T-helper 1 cell (primary cell): ENCODE measurements at regions not wholly inside any gene's neighbourhood (a gene's known extent, or its start where the extent isn't known, plus 50 kb on each side); places are given as distances from the start of the nearest gene placed in this dataset.
"Not testable (repeated sequence)": the region's sequence is repeated elsewhere in the genome, so short reads cannot be mapped to it uniquely, and the experiment has no call there.

Experiments used
- DNase-seq, 5 donors: peaks; one replicate each; pipeline ENCODE4 v3.0.0-alpha.2; 2012 to 2020

DNA sequence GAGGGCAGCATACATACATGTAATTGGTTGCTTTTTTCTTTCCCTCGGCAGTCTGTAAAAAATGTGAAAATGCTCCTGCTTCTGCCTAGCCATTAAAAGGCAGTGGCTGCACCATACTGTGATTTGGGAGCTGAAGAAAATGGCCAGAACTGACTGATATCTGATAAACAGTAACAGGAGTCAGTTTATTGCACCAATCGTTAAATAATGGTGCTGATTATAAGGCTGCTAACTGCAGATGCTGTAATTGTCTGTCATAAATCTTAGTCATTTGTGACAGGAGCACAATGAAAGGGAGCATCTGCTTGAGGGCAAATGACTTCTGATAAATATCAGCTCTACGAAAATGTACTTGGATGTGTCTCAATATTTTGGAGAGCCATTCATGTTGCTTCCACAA is 263.1 kb upstream of the DNAJC19 start:
- DNase-seq: no peak

DNA sequence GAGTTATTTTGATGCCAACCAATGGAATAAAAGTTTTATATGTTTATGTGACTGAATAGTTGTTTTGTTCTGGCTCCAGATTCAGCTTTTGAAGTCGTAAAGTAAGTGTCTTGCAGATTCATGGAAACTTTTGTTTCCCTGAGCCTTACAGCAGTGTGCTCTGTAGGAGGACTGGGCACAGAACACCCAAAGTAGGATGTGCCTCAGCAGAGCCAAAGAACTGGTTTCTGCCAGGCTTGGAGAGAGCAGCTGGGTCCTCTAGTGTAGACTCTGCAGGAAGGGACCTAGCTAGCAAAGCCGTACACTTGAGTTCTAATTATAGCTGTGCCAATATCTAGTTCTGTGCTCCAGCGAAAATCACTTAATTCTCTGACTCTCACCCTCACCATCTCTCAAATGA is 261.2 kb upstream of the DNAJC19 start:
- no peak for DNase-seq

DNA sequence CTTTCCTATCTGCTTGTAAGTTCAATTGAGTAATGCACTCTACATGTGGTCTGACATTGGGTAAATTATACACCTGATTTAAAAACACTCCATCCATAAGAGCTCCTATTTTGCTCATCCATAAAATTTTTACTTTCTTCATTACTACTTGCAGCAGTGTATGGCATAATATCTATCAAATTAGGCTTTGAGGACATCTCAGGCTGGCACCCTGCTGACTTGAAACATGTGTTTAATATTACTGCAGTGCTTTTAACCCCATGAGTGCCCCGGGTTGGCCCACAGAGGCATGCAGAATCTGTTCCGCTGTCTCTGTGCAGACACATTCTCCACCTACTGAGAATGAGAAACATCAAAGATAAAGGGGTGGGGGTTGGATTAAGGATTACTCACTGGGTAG is 249.9 kb upstream of the DNAJC19 start:
- no peak for DNase-seq

DNA sequence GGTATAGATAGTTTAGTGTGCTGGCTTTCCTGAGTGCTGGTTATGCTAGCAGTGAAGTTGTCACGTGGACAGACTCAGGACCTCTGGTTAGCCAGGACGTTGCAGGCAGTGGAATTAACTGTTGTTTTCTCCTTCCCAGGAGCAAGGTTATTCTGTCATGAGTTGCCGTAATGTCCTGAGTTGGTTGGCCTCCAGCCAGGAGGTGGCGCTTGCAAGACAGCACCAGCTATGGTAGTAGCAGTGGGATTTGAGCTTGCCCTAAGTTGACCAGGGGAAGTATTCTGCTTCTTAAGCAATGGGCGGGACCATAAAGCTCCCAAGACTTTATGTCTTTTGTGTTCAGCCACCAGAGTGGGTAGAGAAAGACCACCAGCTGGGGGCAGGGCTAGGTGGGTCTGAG is 240.7 kb upstream of the DNAJC19 start:
- no peak for DNase-seq

DNA sequence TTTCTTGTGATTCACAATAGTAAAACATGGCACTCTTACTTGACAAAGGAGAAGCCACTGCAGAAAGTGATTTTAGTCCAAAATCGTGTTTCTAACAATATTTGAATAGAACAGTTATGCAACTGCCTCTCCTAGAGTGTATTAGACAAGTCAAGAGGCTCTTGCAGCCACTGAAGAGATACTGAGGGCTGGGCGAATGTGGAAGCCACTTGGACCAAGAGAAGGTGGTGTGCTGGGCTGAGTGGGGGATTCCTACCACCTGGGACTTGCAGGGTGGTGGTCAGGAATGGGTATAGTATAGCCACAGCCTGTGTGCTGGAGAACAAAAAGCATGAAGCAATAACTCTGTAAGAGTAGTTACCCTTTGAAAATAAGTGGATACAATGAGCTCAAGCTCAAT is 223.8 kb upstream of the DNAJC19 start:
- DNase-seq: no peak

DNA sequence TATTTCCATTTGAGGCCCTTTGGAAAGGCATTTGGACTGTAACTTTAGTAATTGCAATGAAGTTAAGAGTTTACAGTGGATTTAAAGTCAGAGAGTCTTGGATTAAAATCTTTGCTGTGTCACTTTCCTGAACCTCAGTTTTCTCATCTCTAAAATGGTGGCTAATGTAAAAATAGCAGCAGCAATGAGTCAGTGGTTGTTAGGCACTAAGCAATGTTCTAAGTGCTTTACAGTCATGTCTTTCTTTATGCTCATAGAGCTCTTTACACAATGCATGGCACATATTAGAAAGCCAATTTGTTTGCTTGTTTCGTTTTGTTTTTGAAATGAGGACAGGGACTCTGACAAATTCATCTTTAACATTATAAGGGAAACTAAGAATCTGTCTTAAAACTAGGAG is 222.7 kb upstream of the DNAJC19 start:
- DNase-seq: no peak

DNA sequence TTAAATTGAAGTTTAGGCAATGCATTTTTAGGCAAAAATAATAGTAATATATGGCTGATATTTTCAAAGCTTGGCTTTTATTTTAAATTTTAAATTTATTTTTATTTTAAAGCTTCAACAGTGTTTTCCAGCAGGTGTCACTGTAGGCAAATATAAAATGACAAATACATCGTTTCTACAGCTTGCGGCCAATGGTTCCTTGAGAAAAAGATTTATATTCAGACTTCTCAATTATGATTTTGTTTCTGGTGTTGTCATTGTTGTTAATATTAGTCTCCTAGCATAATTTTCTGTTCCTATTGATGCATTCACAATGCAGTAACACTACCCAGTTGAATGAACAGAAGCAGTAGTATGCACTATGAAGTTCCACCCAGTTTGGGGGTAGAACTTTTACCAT is 220.7 kb upstream of the DNAJC19 start:
- no peak for DNase-seq

DNA sequence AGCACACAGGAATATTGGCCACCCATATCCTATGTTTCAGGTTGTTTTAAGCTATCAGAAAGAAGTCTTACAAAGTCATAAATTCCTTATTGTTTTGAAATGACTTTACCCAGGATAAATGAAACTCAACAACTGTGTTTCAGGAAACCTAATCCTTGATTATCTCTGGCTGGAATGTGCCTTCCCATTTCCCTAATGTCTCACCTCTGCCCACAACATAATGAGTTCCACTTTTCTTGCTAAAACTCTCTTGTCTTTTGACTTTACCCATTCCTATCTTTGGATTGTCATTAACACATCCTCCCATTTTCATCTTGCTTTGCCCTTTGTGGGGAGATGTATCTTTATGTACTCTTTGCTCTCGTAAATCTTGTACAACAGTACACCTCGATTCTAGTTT is 200.0 kb upstream of the DNAJC19 start:
- no peak for DNase-seq

DNA sequence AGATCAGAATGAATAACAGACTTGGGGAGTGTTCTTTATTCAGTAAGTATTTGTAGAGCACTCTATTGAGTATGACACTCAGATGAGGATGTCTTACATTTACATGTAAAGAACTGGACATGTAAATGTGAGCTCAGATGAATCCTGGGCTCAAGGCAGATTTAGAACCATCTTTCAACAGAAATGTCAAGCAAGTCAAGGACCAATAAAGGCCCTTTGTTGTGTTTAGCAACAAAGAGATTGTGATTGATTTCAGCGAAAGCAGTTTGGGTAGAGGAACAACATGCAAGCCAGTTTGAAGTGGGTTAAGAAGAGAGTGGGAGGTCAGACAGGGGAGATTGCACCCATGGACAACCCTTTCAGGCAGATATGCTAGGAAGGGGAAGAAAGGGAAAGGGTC is 194.2 kb upstream of the DNAJC19 start:
- no peak for DNase-seq

DNA sequence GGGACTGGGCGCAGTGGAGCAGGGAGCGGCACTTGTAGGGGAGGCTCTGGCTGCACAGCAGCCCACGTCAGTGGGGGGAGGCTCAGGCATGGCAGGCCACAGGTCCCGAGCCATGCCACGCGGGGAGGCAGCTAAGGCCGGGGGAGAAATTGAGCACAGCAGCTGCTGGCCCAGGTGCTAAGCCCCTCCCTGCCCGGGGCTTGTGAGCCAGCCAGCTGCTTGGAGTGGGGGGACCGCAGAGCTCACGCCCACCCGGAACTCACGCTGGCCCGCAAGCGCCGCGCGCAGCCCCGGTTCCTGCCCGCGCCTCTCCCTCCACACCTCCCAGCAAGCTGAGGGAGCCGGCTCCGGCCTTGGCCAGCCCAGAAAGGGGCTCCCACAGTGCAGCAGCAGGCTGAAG is 193.5 kb upstream of the DNAJC19 start:
- not testable (repeated sequence) for DNase-seq

DNA sequence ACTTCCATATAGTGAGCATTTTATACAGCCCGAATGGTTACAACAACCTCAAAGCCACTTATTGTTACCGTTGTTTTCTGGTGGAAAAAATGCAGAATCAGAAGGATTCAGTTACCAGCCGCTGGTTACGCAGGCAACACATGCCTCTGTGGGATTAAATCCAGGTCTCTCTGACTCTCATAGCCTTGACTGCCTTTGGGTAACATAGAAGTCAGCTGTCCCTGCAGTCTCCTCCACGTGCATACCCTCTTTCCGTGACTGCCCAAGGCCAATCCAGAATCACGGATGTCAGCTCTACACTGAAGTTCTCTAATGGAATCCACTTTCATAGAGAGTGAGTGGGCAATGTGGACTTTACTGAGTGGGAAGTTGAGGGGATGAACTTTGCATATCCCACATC is 189.5 kb upstream of the DNAJC19 start:
- no peak for DNase-seq

DNA sequence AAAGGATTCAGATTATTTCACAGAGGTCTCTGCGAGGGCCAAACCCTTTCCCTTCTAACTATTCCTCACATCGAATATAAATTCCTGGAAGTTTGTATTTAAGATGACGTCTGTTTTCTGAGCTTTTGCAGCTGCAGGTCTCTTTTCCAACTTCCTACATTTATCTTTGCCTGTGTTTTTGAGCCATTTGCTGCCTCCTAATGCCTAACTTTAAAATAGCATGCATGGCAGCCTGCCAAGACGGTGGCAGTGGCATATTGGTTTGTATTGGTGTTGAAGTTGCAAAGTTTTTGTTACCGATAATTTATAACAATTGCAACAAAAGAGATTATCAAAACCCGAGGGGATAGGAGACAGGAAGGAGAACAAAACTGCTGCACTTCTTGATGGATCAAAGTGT is 187.1 kb upstream of the DNAJC19 start:
- peak in 1 of 5 donors; percentile 9 for DNase-seq

DNA sequence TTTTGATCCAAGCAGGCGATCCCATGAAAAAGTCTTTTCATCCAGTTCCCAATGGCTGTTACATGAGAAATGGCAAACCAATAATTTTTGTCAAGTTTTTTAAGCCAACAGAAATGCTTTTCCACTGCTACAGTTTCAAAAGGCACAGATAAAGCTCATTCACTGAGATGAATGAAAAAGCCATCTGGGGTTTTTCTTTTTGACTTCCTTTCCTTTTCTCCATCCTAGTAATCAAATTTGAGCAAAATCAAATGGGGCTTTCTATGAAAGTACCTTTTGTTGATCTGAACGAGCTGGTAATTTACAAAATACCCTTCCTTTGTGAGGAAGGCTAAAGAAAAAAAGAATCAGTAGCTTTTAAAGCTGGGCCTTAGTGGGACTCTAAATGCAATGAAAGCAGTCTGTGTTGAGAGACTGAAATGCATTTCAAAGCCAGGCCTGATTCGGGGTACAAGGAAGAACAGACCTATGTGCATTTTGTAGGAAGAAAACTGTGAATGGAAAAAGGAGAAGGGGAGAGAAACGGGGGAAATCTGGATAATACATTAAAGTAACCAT is 185.2 kb upstream of the DNAJC19 start:
- DNase-seq: no peak

DNA sequence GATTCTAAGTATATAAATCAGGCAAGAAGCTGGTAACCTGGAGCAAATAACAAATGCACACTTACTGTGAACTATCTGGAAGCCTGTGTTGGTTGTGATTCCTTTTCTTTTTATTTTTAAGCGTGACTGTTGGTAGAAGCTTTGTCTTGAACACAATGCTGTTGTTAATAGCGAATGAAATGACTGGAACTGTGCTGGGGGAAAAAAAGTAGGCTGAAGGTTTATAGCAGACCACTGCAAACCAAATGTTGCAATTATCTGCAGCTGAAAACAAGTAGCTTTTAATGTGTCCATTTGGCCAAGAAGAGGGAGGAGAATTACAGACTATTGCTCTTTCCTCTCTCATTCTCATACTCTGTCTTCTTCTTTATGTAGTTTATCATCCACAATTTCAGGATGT is 184.5 kb upstream of the DNAJC19 start:
- no peak for DNase-seq

DNA sequence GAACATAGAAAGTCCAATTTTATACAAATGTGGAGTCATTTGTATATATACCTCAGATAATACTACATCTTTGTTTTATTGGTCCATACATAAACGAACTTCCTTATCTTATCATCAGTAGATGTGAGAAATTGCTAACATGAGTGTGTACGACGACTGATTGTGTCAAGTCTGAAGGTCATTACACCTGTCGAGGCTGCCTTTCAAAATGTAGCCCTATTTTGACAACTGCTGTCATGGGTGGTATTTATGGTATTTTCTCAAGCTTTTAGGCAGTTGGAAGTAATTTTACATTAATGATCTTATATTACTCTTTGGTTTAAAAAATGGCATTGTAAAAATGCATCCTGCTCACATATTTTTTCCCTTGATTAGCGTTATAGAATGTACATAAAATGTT is 183.7 kb upstream of the DNAJC19 start:
- DNase-seq: no peak

DNA sequence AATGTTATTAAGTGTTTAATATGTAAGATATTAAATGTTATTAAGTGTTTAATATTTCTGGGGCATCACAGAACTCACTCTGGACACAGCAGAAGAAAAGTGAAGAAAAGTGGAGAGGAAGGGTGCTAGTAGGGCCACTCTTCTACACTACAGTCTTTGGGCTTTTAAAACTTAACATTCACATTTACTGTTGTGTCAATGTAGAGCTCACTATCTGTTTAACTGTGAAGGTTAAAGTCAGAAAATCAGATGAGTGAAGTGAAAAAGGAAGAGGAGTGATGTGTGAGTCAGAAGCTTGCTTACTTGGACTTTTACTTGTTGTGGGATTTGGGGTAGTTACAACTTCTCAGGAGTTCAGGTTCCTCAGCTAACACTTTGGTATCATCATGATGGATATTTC is 145.3 kb upstream of the DNAJC19 start:
- no peak for DNase-seq

DNA sequence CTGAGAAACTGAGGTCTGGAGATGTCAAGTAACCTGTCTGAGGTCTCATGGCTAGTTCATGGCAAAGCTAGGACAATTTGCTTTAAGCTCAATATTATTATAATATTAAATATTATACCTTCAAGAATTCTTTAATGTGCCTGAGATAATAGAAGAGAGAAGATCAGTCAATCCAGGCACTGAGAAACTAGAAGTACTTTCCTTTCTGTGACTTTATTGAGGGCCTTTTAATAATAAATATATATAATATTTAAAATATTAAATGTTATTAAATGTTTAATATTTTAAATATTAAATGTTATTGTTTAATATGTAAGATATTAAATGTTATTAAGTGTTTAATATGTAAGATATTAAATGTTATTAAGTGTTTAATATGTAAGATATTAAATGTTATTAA is 144.3 kb upstream of the DNAJC19 start:
- DNase-seq: no peak

DNA sequence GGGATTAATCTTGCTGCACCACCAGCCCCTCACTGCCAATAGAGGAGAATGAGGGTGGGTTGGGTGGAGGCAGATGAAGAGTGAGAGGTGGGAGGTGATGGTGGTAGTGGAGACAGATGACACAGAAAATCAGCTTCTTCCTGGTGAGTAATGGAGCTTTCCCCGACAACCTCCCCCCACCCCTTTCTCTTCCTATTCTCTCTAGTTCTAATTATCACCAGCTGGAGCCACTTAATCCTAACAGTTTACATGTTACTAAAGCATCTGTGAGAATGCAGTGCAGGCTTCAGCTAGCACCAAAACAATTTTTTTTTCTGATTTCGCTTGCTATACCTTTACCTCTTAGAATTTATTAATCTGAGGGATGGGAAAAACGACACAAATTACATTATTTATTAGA is 116.1 kb upstream of the DNAJC19 start:
- no peak for DNase-seq

DNA sequence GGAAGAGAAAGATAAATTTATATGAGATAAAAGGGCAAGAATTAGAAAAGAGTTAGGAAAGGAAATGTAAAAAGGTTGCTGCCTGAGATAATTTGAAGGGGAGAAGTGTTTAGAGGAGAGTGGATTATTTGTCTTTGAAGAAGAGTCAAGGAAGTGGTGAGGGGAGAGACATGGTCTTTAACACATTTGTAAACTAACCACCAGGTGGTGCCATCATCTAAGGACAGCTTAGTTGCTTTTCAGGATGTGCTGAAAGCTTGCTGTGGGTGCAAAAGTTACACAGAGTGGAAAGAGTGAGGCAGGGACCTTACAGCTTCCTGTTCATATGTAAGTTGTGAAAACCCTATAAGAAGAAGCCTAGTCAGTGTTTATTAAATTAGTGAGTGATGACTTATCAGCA is 114.1 kb upstream of the DNAJC19 start:
- peak in 1 of 5 donors; percentile 23 for DNase-seq

DNA sequence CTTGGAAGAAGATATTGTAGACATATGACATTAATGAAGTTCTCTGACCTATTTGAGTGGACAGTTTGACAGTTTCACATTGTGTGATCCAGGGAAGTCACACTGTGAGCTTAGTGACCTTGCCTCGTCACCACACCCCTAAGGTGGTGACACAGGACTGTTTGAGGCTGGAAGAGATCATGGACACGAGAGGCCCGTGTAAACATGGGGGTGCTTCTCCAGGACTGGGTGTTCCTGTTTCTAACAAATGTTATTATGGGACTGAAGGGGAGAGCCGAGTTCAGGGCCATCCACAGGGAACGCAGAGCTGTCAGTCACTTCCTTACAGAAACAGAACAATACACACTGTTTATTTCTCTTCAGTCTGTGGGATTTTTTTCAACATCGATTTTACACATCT is 96.5 kb upstream of the DNAJC19 start:
- DNase-seq: no peak

DNA sequence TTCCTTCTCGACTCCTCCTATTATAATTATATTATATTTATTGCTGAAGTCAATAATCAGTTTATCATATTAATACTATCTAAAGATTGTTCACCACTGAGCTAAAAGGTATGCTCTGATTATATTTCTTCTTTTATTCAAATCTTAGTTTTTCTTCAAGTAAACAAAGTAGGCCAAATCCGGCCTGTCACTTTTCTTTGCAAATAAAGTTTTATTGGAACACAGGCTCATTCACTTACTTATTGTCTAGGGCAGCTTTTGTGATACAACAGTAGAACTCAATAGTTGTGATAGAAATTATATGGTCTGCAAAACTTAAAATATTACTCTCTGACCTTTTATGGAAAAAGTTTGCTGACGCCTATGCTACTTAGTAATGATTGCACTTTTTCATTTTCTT is 92.4 kb upstream of the DNAJC19 start:
- DNase-seq: no peak

DNA sequence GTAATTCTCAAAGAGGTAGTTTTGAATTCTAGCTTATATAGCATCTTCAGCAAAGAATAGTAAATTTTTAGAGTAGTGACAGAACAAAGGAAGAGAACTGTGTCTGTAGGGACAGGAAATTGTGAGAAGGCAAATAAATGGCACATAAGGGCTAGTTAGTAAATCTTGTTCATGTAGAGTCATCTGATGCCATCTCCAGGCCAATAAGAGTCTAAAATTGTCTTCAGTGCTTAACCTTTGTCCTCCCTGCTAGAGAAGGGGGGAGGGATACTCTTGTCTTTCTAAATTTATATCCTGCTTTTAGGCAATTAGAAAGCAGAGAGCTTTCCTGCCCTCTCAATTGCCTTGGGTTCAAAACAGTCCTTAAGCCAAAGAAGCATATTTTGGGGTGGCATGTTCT is 87.0 kb upstream of the DNAJC19 start:
- DNase-seq: no peak

DNA sequence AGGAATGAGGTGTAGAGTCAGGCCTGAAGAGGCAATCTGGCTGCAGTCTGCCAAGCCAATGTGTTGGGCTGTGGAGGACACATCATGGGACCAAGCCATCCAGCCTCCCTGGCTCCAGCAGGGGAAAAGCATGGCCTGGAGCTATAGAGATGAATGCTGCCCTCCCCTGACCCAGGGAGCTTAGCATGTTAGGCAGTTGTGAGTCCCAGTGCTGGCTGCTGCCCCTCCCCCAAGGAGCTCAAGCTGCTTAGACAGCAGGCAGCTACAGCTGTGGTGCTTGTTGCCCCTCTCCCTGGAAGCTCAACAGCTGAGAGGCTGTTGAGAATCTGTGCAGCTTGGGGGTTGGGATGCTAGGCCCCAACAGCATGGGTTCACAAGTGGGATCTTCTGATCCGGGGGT is 85.6 kb upstream of the DNAJC19 start:
- DNase-seq: no peak

DNA sequence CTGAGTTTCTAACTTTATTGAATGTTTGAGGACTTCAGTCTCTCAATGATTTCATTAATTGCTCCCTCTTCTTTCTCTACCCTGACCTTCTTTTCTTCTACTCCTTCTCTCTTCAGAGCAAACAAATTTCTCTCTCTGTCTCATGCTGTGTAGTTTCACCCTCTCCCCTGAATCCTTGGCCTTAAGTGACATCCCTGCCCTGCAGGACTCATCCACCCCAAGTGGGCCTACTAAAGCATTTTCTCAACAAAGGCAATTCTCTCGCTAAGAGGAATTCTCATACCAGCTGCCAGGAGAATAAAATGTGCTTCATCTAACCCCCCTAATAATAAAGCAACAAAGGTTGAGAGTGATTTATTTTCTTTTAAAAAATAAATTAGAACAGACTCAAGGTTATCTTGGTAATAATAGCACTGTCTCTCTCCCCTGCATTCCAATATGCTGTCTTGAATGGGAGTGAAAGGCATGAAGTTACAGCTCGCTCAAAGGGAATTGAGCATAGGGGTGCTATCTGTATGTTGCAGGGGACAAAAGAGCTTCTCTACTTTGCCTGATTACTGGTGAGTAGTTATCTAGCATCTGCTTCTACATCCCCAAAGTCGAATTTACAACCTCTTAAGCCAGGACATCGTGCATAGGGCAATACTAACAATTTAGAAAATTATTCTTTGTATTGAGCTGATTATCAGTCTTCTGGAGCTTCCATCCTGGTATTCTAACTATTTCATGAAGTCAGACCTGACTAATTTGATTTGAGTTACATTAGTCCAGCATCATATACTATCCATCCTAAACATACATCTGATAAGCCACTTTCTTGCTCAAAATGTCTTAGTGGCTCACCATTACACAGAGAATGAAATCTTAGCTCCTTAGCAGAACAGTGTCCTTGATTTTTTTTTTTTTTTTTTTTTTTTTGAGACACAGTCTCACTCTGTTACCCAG is 76.9 kb upstream of the DNAJC19 start:
- no peak for DNase-seq
